IPS DF 19.7 (cell line): ENCODE measurements at regions not wholly inside any gene's neighbourhood (a gene's known extent, or its start where the extent isn't known, plus 50 kb on each side); places are given as distances from the start of the nearest gene placed in this dataset.

ENCODE experiments used
- DNase-seq: peaks from one replicate; pipeline ENCODE4 v3.0.0-alpha.2; 2013; ENCODE audit warnings: low read depth, low spot score

DNA sequence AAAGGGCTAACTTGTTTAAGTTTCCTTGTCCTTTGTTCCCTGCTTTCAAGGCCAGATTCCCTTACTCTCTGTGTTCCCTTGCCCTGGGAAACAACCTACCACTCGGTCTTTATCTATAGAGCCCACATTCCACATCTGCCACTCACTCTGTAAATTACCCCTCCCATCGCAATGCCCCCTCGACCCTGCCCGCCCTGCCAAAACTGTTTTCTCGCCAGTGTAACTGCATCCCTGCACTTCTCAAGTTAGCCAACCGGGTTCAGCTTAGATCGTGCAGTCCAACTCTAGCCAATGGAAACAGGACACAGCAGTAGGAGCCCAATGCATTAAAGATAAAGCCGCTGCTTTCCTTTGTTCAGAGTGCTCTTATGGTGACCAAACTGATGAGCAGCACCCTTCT lies 263.6 kb downstream of the TBL1XR1 start:
- no peak for DNase-seq

DNA sequence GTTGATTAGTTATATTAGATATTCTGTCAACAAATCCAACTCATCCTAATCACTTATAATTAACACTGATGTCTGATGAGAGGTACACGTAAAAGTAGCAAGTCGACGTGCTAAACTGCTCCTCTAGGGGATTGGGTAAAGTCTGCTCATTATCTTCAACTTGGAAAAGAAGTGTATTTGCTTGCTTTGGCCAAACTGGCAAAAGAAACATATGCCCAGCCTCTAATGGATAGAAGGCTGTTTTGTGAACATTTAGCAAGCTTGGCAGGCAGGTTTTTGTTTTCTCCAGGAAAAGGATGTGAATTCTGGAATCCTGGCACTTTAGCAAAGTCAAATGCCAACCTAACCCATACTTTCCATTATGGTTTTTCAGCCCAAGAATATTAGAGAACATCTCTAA lies 264.8 kb downstream of the TBL1XR1 start:
- no peak for DNase-seq

DNA sequence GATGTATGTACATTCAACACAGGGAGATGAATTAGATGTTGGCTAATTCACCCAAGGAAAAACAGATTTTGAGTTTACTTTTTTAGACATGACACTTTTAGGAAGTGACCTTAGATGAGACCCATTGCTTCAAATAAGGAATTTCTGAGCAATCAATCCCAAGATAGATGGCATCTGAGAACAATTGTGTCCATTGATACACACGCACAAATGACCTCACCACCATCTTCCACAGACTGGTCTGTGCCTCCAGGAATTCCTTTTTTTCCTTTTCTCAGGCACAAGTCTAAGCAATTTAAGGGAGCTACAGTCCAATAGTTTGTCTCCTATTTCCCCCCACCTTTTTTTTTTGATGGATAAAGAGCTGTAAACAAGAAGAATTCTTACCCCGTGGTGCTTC lies 265.3 kb downstream of the TBL1XR1 start:
- no peak for DNase-seq

DNA sequence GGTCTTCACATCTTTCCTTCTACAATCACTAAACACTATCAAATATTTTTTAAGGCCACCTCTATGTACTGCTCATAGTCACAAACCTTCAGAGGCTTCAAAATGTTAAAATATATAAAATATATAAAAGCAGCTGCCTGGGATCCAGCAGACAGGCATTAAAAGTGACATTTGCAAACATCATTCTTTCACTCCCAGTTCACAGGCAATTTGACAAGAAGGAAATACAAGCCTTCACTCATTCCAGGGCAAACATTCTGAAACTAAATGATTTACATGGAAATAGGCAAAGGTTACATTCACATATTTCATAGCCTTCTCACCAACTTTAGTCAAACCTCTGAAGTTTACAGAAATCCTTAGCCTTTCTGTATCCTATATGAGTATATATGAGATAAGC lies 266.3 kb downstream of the TBL1XR1 start:
- no peak for DNase-seq

DNA sequence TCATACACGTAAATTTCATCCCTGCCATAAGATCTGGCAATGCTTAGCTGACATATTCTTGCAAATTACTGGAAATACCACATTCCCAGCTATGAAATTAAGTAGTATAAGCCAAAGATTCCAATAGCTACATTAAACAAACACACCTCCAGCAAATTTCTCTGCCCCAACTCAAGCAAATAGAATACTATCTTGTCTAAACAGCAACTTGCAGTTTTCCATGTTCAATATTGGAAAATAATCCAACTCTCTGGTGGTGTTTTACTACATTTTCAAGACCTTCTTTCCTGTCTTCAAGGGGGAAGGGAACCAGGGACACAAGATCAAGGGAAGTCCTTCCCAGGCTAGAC lies 268.7 kb downstream of the TBL1XR1 start:
- no peak for DNase-seq

DNA sequence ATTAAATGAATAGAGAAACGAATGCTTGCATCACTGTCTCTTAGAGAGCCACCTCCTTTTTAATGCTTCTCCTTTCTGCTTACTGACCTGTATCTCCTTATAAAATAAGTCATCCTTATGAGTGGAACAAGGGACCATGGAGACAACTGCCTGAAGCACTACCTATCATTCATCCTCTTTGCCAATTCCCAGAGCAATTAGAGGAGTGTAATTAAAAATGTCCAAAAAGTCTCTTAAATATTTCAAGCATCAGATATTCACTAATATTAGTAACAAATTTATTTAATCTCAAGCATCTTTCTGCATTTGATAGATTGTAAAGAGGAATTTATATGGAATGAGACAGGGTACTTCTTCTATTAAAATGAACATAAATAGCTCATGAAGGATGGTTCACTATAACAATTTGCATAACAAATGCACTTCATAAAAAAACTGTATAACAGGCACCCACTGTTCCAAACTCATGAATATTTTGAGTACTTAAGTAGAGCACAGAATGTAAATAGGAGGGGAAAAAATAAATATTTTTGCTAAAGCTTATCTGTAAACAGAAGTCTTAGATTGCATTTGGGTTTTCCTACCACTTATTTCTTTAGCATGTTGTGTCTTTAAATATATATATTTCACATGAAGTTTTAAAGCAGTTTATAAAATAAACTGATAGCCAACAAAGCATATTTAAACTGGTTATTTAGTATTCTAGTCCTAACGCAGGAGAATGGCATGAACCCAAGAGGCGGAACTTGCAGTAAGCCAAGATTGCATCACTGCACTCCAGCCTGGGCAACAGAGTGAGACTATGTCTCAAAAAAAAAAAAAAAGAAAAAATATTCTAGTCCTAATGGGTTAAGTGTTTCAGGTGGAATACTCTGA lies 269.3 kb downstream of the TBL1XR1 start:
- DNase-seq: no peak

DNA sequence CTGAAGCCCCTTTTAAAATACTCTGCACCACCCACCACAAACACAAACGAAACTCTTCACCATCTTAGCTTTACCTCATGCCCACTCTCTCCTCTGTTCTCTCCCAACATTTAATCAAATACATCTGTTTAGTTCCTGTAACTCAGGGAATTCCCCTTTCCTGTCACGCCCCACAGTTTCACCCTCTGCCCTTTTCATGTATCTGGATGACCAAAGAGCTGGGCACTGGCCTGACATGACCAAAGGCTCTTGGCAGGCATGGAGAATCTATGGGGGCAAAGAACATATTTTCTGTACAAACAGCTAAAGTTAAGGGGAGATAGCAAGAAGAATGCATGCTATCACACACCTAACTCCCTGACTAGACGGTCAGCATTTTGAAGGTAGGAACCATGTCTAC lies 270.0 kb downstream of the TBL1XR1 start:
- DNase-seq: no peak

DNA sequence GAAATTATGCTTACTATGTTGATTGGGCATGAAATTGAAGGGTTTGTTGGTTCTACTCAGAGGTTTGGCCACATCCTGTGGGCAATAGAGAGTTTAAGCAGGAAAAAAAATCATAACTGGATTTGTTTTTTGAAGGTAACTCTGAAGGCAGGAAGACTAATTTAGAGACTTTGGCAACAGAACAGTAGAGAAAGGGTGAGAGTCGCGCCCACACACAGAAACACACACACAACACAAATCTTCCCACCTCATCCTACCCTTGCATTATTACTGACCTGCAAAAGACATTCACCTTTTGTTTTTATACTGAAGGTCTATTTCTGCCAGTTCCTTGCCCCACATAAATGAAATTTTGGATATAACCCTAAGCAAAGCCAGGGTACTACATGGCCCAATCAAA lies 270.6 kb downstream of the TBL1XR1 start:
- no peak for DNase-seq

DNA sequence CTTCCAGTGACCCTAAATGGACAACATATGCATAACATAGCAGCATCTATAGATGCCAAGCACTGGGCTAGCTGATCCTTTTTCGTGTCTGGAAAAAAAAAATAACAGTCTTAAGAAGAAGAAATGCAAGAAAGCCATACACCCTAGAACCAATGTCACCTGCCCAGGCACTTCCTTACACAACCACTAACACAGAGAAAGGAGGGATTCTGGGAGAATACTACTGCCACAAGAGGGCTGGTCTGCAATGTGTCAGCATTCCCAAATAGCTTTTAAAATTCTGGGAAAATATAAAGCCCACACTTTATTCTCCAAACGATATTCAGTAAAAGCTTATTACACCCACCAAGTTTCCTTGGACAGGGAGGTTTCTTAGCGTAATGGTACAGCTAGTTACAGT lies 271.2 kb downstream of the TBL1XR1 start:
- no peak for DNase-seq

DNA sequence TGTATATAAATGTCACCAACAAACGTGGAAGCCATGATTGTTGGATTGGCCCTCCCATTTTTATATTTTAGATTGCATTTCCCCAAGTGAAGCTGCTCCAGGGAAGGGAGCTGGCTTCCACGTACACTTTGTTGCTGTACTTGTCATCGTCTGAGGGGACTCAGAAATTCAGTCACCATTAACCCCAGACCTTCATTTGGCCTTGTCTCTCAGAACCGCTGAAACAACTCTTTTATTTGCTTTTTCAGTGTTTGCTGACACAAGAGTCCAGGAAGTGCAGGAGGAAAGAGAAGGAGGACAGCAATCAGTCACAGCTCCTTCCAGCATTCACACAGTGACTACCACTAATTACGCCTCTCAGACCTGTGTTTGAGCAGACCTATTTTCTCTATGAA lies 276.5 kb downstream of the TBL1XR1 start:
- DNase-seq: no peak

DNA sequence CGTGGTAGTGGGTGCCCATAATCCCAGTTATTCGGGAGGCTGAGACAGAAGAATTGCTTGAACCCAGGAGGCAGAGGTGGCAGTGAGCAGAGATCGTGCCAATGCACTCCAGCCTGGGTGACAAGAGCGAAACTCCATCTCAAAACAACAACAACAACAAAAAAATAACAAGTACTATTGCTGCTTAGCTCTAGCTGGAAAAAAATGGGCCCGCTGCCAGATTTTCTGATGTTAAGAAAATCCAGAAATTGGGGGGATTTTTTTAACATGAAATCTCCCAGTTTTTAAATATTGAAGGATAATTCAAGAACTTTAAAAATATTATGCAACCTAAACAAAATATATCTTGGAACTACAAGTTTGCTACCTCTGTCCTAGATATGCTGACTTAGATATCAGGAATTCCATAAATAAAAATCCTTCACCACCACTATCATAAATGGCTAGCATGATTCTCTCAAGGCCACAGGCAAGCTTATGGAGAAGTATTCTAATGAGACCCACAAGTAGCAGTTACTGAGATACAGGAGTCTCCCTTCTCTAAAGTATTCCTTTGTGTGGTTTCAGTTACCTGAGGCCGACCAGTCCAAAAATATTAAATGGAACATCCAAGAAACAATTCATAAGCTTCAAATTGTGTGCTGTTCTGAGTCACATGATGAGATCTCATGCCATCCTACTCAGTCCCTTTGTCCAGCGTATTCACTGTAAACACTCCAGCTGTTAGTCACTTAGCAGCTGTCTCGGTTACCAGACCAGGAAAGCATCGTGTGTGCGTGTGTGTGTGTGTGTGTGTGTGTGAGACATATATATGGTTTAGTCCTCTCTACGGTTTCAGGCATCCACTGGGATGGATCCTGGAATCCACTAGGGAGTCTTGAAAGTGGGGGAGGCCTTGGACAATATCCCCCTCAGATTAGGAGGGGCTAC lies 277.2 kb downstream of the TBL1XR1 start:
- DNase-seq: no peak

DNA sequence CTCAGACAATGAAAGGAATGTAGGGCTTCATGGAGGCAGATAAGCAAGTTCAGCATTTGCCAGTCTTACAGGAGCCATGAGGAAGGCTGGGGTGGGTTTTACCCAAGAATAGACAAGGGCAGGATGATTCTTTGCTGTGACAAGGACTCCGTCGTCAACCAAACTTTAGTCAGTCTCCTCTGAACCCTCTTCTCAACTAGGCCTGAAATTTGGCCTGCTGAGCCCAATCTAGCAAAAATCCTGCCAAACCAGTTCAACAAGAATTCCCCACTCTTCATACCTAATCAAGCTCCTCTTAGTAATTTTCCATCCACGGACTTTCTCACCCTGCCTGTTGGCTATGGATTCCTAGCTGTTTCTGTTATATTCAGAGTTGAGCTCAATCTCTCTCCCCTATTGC lies 280.5 kb downstream of the TBL1XR1 start:
- DNase-seq: peak; percentile 95

DNA sequence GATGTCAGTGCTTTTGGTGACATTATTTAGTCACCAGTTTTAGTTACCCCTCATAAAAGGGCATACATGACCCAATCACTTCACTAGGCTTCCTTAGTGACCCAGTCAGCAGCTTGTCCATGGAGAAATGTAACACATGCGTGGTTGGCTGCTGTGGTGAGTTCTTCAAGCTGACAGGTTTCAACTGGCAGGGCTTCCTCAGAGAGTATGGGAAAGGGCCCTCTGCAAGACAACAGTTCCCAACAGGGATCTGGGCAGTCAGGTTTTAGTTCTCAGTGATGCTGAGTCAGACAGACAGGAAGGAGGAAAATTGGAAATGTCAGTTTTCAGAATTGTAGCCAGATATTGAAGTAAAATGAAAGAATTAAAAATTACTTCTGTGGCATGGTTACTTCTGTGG lies 282.5 kb downstream of the TBL1XR1 start:
- no peak for DNase-seq

DNA sequence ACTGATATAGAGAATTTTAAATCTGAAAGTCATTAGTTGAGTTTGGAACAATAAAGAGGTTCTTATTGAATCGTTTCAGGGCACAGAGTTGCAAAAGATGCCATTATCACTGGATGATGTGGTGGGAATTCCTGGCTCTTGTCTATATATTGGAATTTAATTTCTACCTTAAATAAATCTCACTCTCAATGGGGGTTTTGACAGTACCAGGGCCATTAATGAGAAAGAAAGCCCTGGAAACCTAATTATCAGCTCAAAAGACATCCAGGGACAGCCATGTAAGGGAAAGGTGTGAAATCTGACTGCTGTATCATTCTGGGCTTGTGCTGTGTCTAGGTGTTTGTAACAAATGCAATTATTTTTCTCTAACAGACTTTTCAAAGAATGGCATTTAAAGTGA lies 285.7 kb downstream of the TBL1XR1 start:
- no peak for DNase-seq

DNA sequence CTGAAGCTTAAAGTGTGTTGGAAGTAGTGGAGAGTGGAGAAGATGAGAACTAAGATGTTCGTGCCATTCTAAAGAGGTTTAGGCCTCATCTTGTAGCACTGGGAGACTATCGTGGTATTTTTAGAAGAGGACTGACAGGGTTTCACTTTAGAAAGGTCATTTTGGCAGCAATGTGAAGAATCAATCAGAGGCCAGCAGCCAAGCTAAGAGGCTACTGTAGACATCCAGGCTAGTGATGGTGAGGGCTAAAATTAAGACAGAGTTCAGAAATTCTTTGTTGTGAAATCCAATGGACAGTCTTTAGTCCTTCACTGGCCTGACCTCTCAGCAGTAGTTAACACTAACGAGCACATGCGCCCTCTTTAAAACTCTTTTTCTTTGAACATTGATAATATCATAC lies 288.2 kb downstream of the TBL1XR1 start:
- DNase-seq: no peak

DNA sequence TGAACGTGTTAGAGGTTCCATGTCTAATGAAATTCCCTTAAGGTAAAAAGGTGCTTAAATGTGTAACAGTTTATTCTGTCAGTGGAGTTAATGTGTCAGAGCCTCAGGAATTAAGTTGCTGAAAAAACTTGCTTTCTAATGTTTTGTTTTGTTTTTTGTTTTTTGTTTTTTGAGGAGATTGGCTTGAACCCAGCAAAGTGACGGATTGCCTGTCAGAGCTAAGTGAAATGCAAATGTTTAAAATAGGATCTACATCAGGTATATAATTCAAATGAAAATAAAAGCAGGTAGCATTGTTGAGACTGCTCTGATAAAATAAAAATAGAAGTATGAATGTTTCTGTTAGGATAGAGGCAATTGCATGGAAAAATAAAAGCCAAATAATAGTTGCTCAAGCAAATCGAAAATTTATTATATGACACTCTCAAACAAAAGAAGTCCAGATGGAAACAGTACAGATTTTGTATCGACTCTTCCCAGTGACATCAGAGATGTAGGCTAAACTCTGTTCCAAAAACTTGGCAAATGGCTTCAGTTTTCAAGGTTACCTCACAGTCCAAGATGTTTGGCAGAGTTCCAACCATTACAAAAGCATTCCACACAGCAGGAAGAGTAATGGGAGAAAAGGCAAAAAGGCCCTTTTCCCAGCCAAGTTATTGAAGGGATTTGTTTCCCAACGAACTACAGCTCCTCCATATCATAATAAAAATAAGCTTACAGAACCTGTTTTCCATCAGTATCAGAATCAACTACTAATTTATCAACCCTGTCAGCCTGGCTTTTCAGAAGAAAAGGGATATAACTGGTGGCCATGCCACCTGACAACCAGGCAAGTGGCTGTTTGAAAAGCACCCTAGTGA lies 291.0 kb downstream of the TBL1XR1 start:
- no peak for DNase-seq

DNA sequence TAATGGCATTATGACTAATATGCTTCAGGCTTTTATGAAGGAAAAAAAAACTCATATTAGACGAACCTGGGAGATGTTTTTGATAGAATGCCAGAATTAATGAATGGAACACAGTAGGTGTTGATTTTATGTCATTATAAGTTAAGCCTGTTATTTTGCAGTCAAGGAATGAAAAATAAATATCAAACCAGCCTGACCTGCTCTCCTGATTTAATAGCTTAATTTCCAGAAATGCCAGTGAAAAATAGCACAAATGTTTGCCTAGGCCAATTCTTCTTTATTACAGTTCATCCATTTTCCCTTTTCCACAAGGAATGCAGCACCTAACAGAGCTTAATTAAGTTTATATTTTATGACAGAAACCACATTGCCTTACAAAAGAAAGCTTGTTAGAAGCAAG lies 292.0 kb downstream of the TBL1XR1 start:
- no peak for DNase-seq

DNA sequence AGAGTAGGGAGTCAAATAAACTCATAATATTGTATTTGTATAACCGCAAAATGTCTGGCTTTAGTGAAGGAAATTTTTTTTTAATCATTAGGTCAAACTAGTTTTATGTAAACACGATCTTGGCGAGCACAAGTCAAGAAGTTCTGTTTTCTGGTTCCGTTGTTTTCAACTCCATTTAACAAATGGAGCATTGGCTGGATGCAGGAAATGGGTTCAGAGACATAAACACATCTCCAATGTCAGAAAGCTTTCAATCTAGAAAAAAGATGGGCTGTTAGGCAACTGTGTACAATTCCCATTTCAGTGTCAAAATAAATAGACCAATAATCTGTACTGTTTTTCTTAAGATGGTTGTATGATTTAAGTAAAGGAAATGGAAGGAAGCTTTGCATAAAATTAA lies 292.8 kb downstream of the TBL1XR1 start:
- DNase-seq: no peak

DNA sequence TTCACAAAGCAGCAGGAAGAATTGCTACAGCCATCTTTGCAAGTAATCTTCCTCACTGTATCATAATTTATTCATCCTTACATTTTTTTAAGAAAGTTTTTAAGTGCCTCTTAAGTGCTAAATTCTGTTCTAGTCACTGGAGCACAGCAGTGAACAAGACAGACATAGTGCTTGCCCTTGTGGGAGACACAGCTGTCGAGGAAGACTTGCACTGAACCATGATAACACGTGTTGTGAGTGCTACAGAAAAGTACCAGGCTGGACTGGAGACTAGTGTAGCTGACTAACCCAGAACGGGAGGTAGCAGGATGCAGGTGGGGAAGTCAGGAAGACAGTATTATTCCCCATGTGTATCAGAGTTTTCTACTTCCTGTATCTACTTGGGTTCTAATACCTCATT lies 300.6 kb downstream of the TBL1XR1 start:
- no peak for DNase-seq

DNA sequence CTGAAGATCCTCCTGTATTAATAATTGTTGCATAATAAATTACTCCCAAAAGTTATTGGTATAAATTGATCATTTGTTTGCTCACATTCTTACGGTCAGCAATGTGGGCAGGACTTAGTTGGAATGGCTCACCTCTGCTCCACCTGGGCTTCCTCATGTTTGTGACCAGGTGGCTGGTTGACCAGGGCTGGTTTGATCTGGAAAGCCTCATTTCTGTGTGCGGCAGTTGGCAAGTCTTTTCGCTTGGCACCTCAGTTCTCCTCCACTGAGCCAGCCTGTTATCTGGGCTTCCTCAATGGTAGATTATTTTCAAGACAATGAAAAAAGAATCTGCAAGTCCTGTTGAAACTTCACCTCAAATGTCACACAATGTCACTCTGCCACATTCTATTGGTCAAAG lies 301.1 kb downstream of the TBL1XR1 start:
- DNase-seq: no peak

DNA sequence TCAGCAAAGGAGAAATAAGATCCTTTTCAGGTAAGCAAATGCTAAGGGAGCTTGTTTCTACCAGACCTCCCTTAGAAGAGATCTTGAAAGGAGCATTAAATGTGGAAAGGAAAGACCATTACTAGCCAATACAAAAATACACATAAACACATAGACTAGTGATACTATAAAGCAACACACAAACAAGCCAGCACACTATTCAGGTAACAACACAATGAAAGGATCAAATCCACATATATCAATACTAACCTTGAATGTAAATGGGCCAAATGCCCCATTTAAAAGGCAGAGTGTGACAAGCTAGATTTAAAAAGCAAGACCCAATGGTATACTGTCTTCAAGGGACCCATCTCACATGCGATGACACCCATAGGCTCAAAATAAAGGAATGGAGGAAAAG lies 317.6 kb downstream of the TBL1XR1 start:
- DNase-seq: no peak

DNA sequence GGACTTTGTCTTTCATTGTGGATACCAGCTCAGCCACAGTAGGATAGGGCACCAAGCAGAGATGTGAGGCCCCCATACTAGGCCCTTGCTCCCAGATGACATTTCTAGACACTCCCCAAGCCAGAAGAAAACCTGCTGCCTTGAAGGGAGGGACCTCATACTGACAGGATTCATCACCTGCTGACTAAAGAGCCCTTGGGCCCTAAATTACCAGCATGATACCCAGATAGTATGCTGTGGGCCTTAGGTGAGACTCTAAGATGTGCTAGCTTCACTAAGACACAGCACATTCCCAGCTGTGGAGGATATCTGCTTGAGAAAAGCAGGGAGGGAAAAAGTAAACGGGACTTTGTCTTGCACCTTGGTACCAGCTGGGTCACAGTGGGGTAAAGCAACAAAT lies 324.0 kb downstream of the TBL1XR1 start:
- no peak for DNase-seq
